DOHH2 (cell line): ENCODE measurements at regions not wholly inside any gene's neighbourhood (a gene's known extent, or its start where the extent isn't known, plus 50 kb on each side); places are given as distances from the start of the nearest gene placed in this dataset.

Experiments used
- CTCF ChIP-seq: fragments of 200-600 bp; sonication (generic); IDR thresholded peaks from one replicate; pipeline ENCODE4 v1.5.1; 2014; ENCODE audit warnings: antibody characterized with exemption, mild to moderate bottlenecking, low read depth, low read length; ENCODE audit not compliant: poor library complexity, severe bottlenecking
- EZH2phosphoT487 ChIP-seq: fragments of 200-600 bp; sonication (generic); IDR thresholded peaks from 2 replicates; pipeline ENCODE4 v1.6.1; 2017; ENCODE audit warnings: borderline replicate concordance, mild to moderate bottlenecking, antibody characterized with exemption, low read length, moderate library complexity, mixed read lengths

- no peak for TF ChIP-seq CTCF
- no peak for TF ChIP-seq EZH2phosphoT487
Measured at GRCh38 chr12:65520658-65521057, 242.2 kb downstream of the MSRB3 start.
